Liver (tissue), 8 donors: ENCODE measurements at regions not wholly inside any gene's neighbourhood (a gene's known extent, or its start where the extent isn't known, plus 50 kb on each side); places are given as distances from the start of the nearest gene placed in this dataset.

Source experiments
- DNase-seq: peaks from one replicate; pipeline ENCODE4 v3.0.0-alpha.2; 2017; ENCODE audit warnings: low spot score
- H3K27ac ChIP-seq, 2 donors: one replicate each; pipeline ENCODE4 v1.7.0; 2013; ENCODE audit warnings: inconsistent platforms in 2 of 2, low read length in 2 of 2, control low read depth in 1 of 2, low read depth in 1 of 2, mild to moderate bottlenecking in 1 of 2
- H3K27me3 ChIP-seq, 4 donors: one replicate each; pipeline versions ENCODE4 v1.6.1 to v1.7.0; 2013; ENCODE audit warnings: low read length in 3 of 4, inconsistent platforms in 1 of 4, mild to moderate bottlenecking in 1 of 4, moderate library complexity in 1 of 4; ENCODE audit not compliant: control insufficient read depth in 4 of 4, insufficient read depth in 4 of 4
- H3K36me3 ChIP-seq, 4 donors: one replicate each; pipeline versions ENCODE4 v1.6.1 to v1.7.0; 2013; ENCODE audit warnings: low read length in 3 of 4, mild to moderate bottlenecking in 3 of 4, low read depth in 1 of 4, moderate library complexity in 1 of 4; ENCODE audit not compliant: control insufficient read depth in 4 of 4, insufficient read depth in 3 of 4
- H3K4me1 ChIP-seq, 4 donors: one replicate each; pipeline versions ENCODE4 v1.6.1 to v1.7.0; 2013; ENCODE audit warnings: low read length in 3 of 4, mild to moderate bottlenecking in 3 of 4, moderate library complexity in 1 of 4; ENCODE audit not compliant: control insufficient read depth in 4 of 4, insufficient read depth in 4 of 4
- H3K4me3 ChIP-seq, 3 donors: one replicate each; pipeline versions ENCODE4 v1.6.1 to v1.7.0; 2013; ENCODE audit warnings: low read length in 3 of 3, control low read depth in 1 of 3, low read depth in 1 of 3, mild to moderate bottlenecking in 1 of 3
- H3K9ac ChIP-seq, 2 donors: one replicate each; pipeline ENCODE4 v1.7.0; 2013; ENCODE audit warnings: low read length in 2 of 2, mild to moderate bottlenecking in 2 of 2, moderate library complexity in 2 of 2, control low read depth in 1 of 2, low read depth in 1 of 2
- H3K9me3 ChIP-seq, 4 donors: one replicate each; pipeline versions ENCODE4 v1.6.1 to v1.7.0; 2013; ENCODE audit warnings: low read length in 3 of 4; ENCODE audit not compliant: control insufficient read depth in 4 of 4
- ATF3 ChIP-seq: IDR thresholded peaks from 2 replicates; pipeline ENCODE4 v1.6.1; 2016; ENCODE audit warnings: antibody characterized with exemption
- CTCF ChIP-seq: fragments of 150-350 bp; IDR thresholded peaks from 2 replicates; pipeline ENCODE4 v1.5.1; 2017; ENCODE audit warnings: improper control_type of control experiment, low read depth, low read length; ENCODE audit not compliant: missing input control
- EGR1 ChIP-seq, 2 donors: IDR thresholded peaks; 2 replicates each; pipeline ENCODE4 v1.6.1; 2016 to 2018; ENCODE audit warnings: antibody characterized with exemption in 2 of 2, low read depth in 2 of 2
- FOXA1 ChIP-seq: IDR thresholded peaks from 2 replicates; pipeline ENCODE4 v1.6.1; 2016; ENCODE audit warnings: antibody characterized with exemption
- FOXA2 ChIP-seq: IDR thresholded peaks from 2 replicates; pipeline ENCODE4 v1.6.1; 2016; ENCODE audit warnings: antibody characterized with exemption
- GABPA ChIP-seq, 2 donors: IDR thresholded peaks in 1 of 2; conservative IDR thresholded peaks in 1 of 2; 2 replicates each; pipeline ENCODE4 v1.6.1; 2016; ENCODE audit warnings: antibody characterized with exemption in 2 of 2, mild to moderate bottlenecking in 1 of 2, moderate library complexity in 1 of 2
- HNF4A ChIP-seq, 2 donors: conservative IDR thresholded peaks; 2 replicates each; pipeline ENCODE4 v1.6.1; 2016; ENCODE audit warnings: antibody characterized with exemption in 2 of 2, mild to moderate bottlenecking in 2 of 2
- HNF4G ChIP-seq: IDR thresholded peaks from 2 replicates; pipeline ENCODE4 v1.6.1; 2016; ENCODE audit warnings: antibody characterized with exemption
- JUND ChIP-seq, 2 donors: IDR thresholded peaks; 2 replicates each; pipeline ENCODE4 v1.6.1; 2016; ENCODE audit warnings: antibody characterized with exemption in 2 of 2
- MAX ChIP-seq: IDR thresholded peaks from 2 replicates; pipeline ENCODE4 v1.6.1; 2016; ENCODE audit warnings: antibody characterized with exemption
- NR2F2 ChIP-seq: IDR thresholded peaks from 2 replicates; pipeline ENCODE4 v1.6.1; 2016; ENCODE audit warnings: antibody characterized with exemption
- RAD21 ChIP-seq, 2 donors: IDR thresholded peaks; 2 replicates each; pipeline ENCODE4 v1.6.1; 2016; ENCODE audit warnings: antibody characterized with exemption in 2 of 2, mild to moderate bottlenecking in 2 of 2
- REST ChIP-seq: IDR thresholded peaks from 2 replicates; pipeline ENCODE4 v1.6.1; 2016; ENCODE audit warnings: antibody characterized with exemption, mild to moderate bottlenecking
- RXRA ChIP-seq, 2 donors: IDR thresholded peaks; 2 replicates each; pipeline ENCODE4 v1.6.1; 2017 to 2018; ENCODE audit warnings: antibody characterized with exemption in 2 of 2, mild to moderate bottlenecking in 1 of 2
- SP1 ChIP-seq: IDR thresholded peaks from 2 replicates; pipeline ENCODE4 v1.6.1; 2018; ENCODE audit warnings: antibody characterized with exemption, mild to moderate bottlenecking
- TAF1 ChIP-seq: conservative IDR thresholded peaks from 2 replicates; pipeline ENCODE4 v1.6.1; 2016; ENCODE audit warnings: antibody characterized with exemption, mild to moderate bottlenecking
- YY1 ChIP-seq: IDR thresholded peaks from 2 replicates; pipeline ENCODE4 v1.6.1; 2016; ENCODE audit warnings: antibody characterized with exemption, mild to moderate bottlenecking
- ZBTB33 ChIP-seq: IDR thresholded peaks from 2 replicates; pipeline ENCODE4 v1.6.1; 2016; ENCODE audit warnings: antibody characterized with exemption
- WGBS: extraction: QIAGEN DNeasy Blood & Tissue Kit; methylation state at CpG from one replicate; pipeline ENCODE4 v1.1.7; 2013; 5-methylcytosine and 5-hydroxymethylcytosine counted together
- donor health status: healthy.
- donor health status: healthy.
- donor health status: healthy.
- donor health status: healthy.
- donor health status: healthy.

GRCh38 chr2:172241222-172241621, 138.5 kb upstream of the DLX2 start:
- no peak overlapping the region for H3K9ac ChIP-seq
- no peak for DNase-seq
- H3K4me3 ChIP-seq, result no peak overlapping the region
- 82% methylated on average over 3 of the region's 3 CpGs for WGBS
- H3K36me3 ChIP-seq, result peaks cover 0 to 1% (median 0%) of the 10 kb centered on the region in 4 donors
- H3K9me3 ChIP-seq, result no peaks in the 10 kb centered on the region
- no peak for TF ChIP-seq RAD21 (IDR thresholded peaks at IDR 0.05)
- no peak for TF ChIP-seq FOXA2
- TF ChIP-seq NR2F2, result no peak
- TF ChIP-seq REST, result no peak
- no peaks in the 10 kb centered on the region for H3K4me1 ChIP-seq
- peaks cover 0 to 4% (median under 1%) of the 10 kb centered on the region in 4 donors for H3K27me3 ChIP-seq
- no peak overlapping the region for H3K27ac ChIP-seq

- no peaks in the 10 kb centered on the region for H3K9me3 ChIP-seq
- no peak overlapping the region for H3K27ac ChIP-seq
- 94% methylated on average over 1 of the region's 1 CpG for WGBS
- no peaks in the 10 kb centered on the region for H3K27me3 ChIP-seq
- H3K4me1 ChIP-seq, result no peaks in the 10 kb centered on the region
- TF ChIP-seq FOXA1 (no peak), NR2F2 (no peak), SP1 (no peak), EGR1 (IDR thresholded peaks at IDR 0.05; ENCODE audit: low read depth in 2 of 2) (no peak), JUND (IDR thresholded peaks at IDR 0.05) (no peak), HNF4A (conservative IDR thresholded peaks at IDR 0.05) (no peak), RAD21 (IDR thresholded peaks at IDR 0.05) (no peak), CTCF (no peak), RXRA (IDR thresholded peaks at IDR 0.05) (no peak), ATF3 (no peak), ZBTB33 (no peak), GABPA (IDR thresholded peaks at IDR 0.05 in 1 of 2, conservative IDR thresholded peaks at IDR 0.05 in 1 of 2) (no peak), HNF4G (no peak), TAF1 (no peak), FOXA2 (no peak), YY1 (no peak), REST (no peak), MAX (no peak)
- H3K9ac ChIP-seq, result no peak overlapping the region
- peaks cover 0 to 1% (median 0%) of the 10 kb centered on the region in 4 donors for H3K36me3 ChIP-seq
- no peak overlapping the region for H3K4me3 ChIP-seq
- no peak for DNase-seq
Measured at GRCh38 chr2:172242471-172242870, 139.8 kb upstream of the DLX2 start.
